ENCODE measurements at regions not wholly inside any gene's neighbourhood (a gene's known extent, or its start where the extent isn't known, plus 50 kb on each side); places are given as distances from the start of the nearest gene placed in this dataset. TPM values are rescaled to one million over a fixed set of nuclear protein-coding genes. Genes with fewer than 3 reads are reported as not detected.
"Not testable (repeated sequence)": the region's sequence is repeated elsewhere in the genome, so short reads cannot be mapped to it uniquely, and the experiment has no call there.

GRCh38 chr15:22002711-22003110 lies 77.6 kb upstream of the OR4M2 start:
- H3K4me3 ChIP-seq (ENCODE audit: low read length in 3 of 3); H3K27ac ChIP-seq (ENCODE audit: low read depth in 2 of 2, low read length in 2 of 2); DNase-seq; H3K36me3 ChIP-seq (ENCODE audit: control insufficient read depth in 2 of 3, insufficient read depth in 3 of 3, low read length in 3 of 3); FAIRE-seq; H3K4me1 ChIP-seq (ENCODE audit: control insufficient read depth in 2 of 3, insufficient read depth in 2 of 3, low read depth in 1 of 3, low read length in 3 of 3); H3K9ac ChIP-seq (ENCODE audit: low read length in 3 of 3); H3K9me3 ChIP-seq (ENCODE audit: control insufficient read depth in 2 of 3, insufficient read depth in 1 of 3, low read length in 3 of 3); H3K27me3 ChIP-seq (ENCODE audit: control insufficient read depth, insufficient read depth, low read length); intact Hi-C loops (cut with DNase I): not testable (repeated sequence)

GRCh38 chr15:21989117-21989516 lies 91.2 kb upstream of the OR4M2 start:
- intact Hi-C loops (cut with DNase I); FAIRE-seq; H3K9ac ChIP-seq (ENCODE audit: low read length in 3 of 3); H3K9me3 ChIP-seq (ENCODE audit: control insufficient read depth in 2 of 3, insufficient read depth in 1 of 3, low read length in 3 of 3); H3K4me3 ChIP-seq (ENCODE audit: low read length in 3 of 3); H3K27me3 ChIP-seq (ENCODE audit: control insufficient read depth, insufficient read depth, low read length); H3K27ac ChIP-seq (ENCODE audit: low read depth in 2 of 2, low read length in 2 of 2); H3K36me3 ChIP-seq (ENCODE audit: control insufficient read depth in 2 of 3, insufficient read depth in 3 of 3, low read length in 3 of 3); DNase-seq; H3K4me1 ChIP-seq (ENCODE audit: control insufficient read depth in 2 of 3, insufficient read depth in 2 of 3, low read depth in 1 of 3, low read length in 3 of 3): not testable (repeated sequence)

- H3K9ac ChIP-seq (ENCODE audit: low read length in 3 of 3); H3K4me3 ChIP-seq (ENCODE audit: low read length in 3 of 3); intact Hi-C loops (cut with DNase I); H3K27me3 ChIP-seq (ENCODE audit: control insufficient read depth, insufficient read depth, low read length); FAIRE-seq; H3K36me3 ChIP-seq (ENCODE audit: control insufficient read depth in 2 of 3, insufficient read depth in 3 of 3, low read length in 3 of 3); H3K9me3 ChIP-seq (ENCODE audit: control insufficient read depth in 2 of 3, insufficient read depth in 1 of 3, low read length in 3 of 3); H3K4me1 ChIP-seq (ENCODE audit: control insufficient read depth in 2 of 3, insufficient read depth in 2 of 3, low read depth in 1 of 3, low read length in 3 of 3); DNase-seq; H3K27ac ChIP-seq (ENCODE audit: low read depth in 2 of 2, low read length in 2 of 2): not testable (repeated sequence)
These were observed 96.5 kb upstream of the OR4M2 start for GRCh38 chr15:21983820-21984219.

GRCh38 chr15:21979960-21980359 lies 100.4 kb upstream of the OR4M2 start:
- H3K9ac ChIP-seq (ENCODE audit: low read length in 3 of 3); intact Hi-C loops (cut with DNase I); H3K36me3 ChIP-seq (ENCODE audit: control insufficient read depth in 2 of 3, insufficient read depth in 3 of 3, low read length in 3 of 3); H3K4me1 ChIP-seq (ENCODE audit: control insufficient read depth in 2 of 3, insufficient read depth in 2 of 3, low read depth in 1 of 3, low read length in 3 of 3); FAIRE-seq; H3K27ac ChIP-seq (ENCODE audit: low read depth in 2 of 2, low read length in 2 of 2); DNase-seq; H3K9me3 ChIP-seq (ENCODE audit: control insufficient read depth in 2 of 3, insufficient read depth in 1 of 3, low read length in 3 of 3); H3K4me3 ChIP-seq (ENCODE audit: low read length in 3 of 3); H3K27me3 ChIP-seq (ENCODE audit: control insufficient read depth, insufficient read depth, low read length): not testable (repeated sequence)

GRCh38 chr15:21953713-21954112 lies 76.2 kb upstream of the POTEB start:
- DNase-seq: peak in 1 of 5 donors; percentile 29
- H3K9me3 ChIP-seq (ENCODE audit: control insufficient read depth in 2 of 3, insufficient read depth in 1 of 3, low read length in 3 of 3); H3K9ac ChIP-seq (ENCODE audit: low read length in 3 of 3); H3K36me3 ChIP-seq (ENCODE audit: control insufficient read depth in 2 of 3, insufficient read depth in 3 of 3, low read length in 3 of 3); H3K4me3 ChIP-seq (ENCODE audit: low read length in 3 of 3); intact Hi-C loops (cut with DNase I); H3K27me3 ChIP-seq (ENCODE audit: control insufficient read depth, insufficient read depth, low read length); H3K4me1 ChIP-seq (ENCODE audit: control insufficient read depth in 2 of 3, insufficient read depth in 2 of 3, low read depth in 1 of 3, low read length in 3 of 3); H3K27ac ChIP-seq (ENCODE audit: low read depth in 2 of 2, low read length in 2 of 2); FAIRE-seq: not testable (repeated sequence)

- H3K4me3 ChIP-seq (ENCODE audit: low read length in 3 of 3); H3K27ac ChIP-seq (ENCODE audit: low read depth in 2 of 2, low read length in 2 of 2); intact Hi-C loops (cut with DNase I); FAIRE-seq; H3K4me1 ChIP-seq (ENCODE audit: control insufficient read depth in 2 of 3, insufficient read depth in 2 of 3, low read depth in 1 of 3, low read length in 3 of 3); H3K9me3 ChIP-seq (ENCODE audit: control insufficient read depth in 2 of 3, insufficient read depth in 1 of 3, low read length in 3 of 3); H3K36me3 ChIP-seq (ENCODE audit: control insufficient read depth in 2 of 3, insufficient read depth in 3 of 3, low read length in 3 of 3); H3K27me3 ChIP-seq (ENCODE audit: control insufficient read depth, insufficient read depth, low read length); DNase-seq; H3K9ac ChIP-seq (ENCODE audit: low read length in 3 of 3): not testable (repeated sequence)
These were observed 62.8 kb upstream of the POTEB start for GRCh38 chr15:21940302-21940701.

Small RNAs in the stretch of these regions (microRNA-seq; reads per million reads assigned to microRNA genes)
- gene MIR5701-3: not detected

Data from kidney (tissue), 10 donors.